B cell (primary cell): ENCODE measurements at regions not wholly inside any gene's neighbourhood (a gene's known extent, or its start where the extent isn't known, plus 50 kb on each side); places are given as distances from the start of the nearest gene placed in this dataset.

Experiments
- ATAC-seq: fragments of 200-7000 bp; cut with Tn5 transposase; one replicate; pipeline ENCODE4 v1.10.0; 2021; ENCODE audit warnings: low read depth, mild to moderate bottlenecking, moderate number of reproducible peaks, moderate library complexity
- CTCF ChIA-PET: fragments of 350-600 bp; sonication (Branson Sonifier 250); formaldehyde crosslinking; loops from one replicate; lab custom pipeline; 2021; ENCODE audit warnings: antibody characterized with exemption, inconsistent platforms; lab: Charles Lee
- POLR2A ChIA-PET: fragments of 350-600 bp; sonication (Branson Sonifier 250); formaldehyde crosslinking; loops from one replicate; lab custom pipeline; 2021; ENCODE audit warnings: antibody characterized with exemption; lab: Charles Lee
- DNase-seq: peaks from one replicate; pipeline ENCODE4 v3.0.0; 2013
- H2AFZ ChIP-seq: 2 replicates; pipeline ENCODE4 v1.6.1; 2012; ENCODE audit warnings: mild to moderate bottlenecking, low read depth, low read length; ENCODE audit not compliant: insufficient read depth, poor library complexity, severe bottlenecking
- H3K27ac ChIP-seq, 2 donors: 1 replicate in 1 of 2; 2 replicates in 1 of 2; pipeline ENCODE4 v1.5.1; 2012 to 2013; ENCODE audit warnings: low read length in 2 of 2, mild to moderate bottlenecking in 2 of 2, moderate library complexity in 1 of 2
- H3K27me3 ChIP-seq, 4 experiments: fragments of 200-600 bp in 1 of 4; sonication (generic) in 1 of 4; replicated peaks in 1 of 4; 1 replicate in 2 of 4; 2 replicates in 2 of 4; pipeline versions ENCODE4 v1.6.1 to v1.7.0; 2013 to 2016; ENCODE audit warnings: low read length in 3 of 4, mild to moderate bottlenecking in 2 of 4, mixed read lengths in 1 of 4, moderate library complexity in 1 of 4; ENCODE audit not compliant: insufficient read depth in 4 of 4, control insufficient read depth in 3 of 4; ENCODE audit errors: control extremely low read depth in 1 of 4
- H3K36me3 ChIP-seq, 2 experiments: replicated peaks in 1 of 2; 1 replicate in 1 of 2; 2 replicates in 1 of 2; pipeline versions ENCODE4 v1.6.1 to v1.7.1; 2013; ENCODE audit warnings: low read length in 1 of 2; ENCODE audit not compliant: insufficient read depth in 2 of 2, control insufficient read depth in 1 of 2; ENCODE audit errors: control extremely low read depth in 1 of 2, extremely low read depth in 1 of 2
- H3K4me1 ChIP-seq, 2 donors: fragments of 200-600 bp in 1 of 2; sonication (generic) in 1 of 2; 1 replicate in 1 of 2; 2 replicates in 1 of 2; pipeline versions ENCODE4 v1.5.1 to v1.6.1; 2013 to 2017; ENCODE audit warnings: low read length in 2 of 2; ENCODE audit not compliant: control insufficient read depth in 2 of 2, insufficient read depth in 2 of 2
- H3K4me2 ChIP-seq: replicated peaks from 2 replicates; pipeline ENCODE3; 2012; ENCODE audit warnings: mild to moderate bottlenecking, low read depth, low read length; ENCODE audit not compliant: poor library complexity, severe bottlenecking
- H3K4me3 ChIP-seq, 5 experiments: fragments of 200-600 bp in 1 of 5; sonication (generic) in 1 of 5; 1 replicate in 3 of 5; 2 replicates in 2 of 5; pipeline versions ENCODE4 v1.5.1 to v1.7.0; 2011 to 2016; ENCODE audit warnings: low read length in 4 of 5, mild to moderate bottlenecking in 4 of 5, low read depth in 2 of 5, control low read depth in 1 of 5, moderate library complexity in 1 of 5; ENCODE audit not compliant: insufficient read depth in 1 of 5; ENCODE audit errors: control extremely low read depth in 1 of 5, extremely low read depth in 1 of 5
- H3K79me2 ChIP-seq: fragments of 200-600 bp; sonication (generic); one replicate; pipeline ENCODE4 v1.6.0; 2016; ENCODE audit warnings: low read length; ENCODE audit not compliant: control insufficient read depth, insufficient read depth
- H3K9ac ChIP-seq: fragments of 200-600 bp; sonication (generic); 2 replicates; pipeline ENCODE4 v1.6.1; 2017; ENCODE audit warnings: mild to moderate bottlenecking, low read length, moderate library complexity
- H3K9me3 ChIP-seq, 3 donors: one replicate each; pipeline versions ENCODE4 v1.6.1 to v1.7.1; 2013; ENCODE audit warnings: low read length in 2 of 3; ENCODE audit not compliant: control insufficient read depth in 2 of 3, insufficient read depth in 1 of 3; ENCODE audit errors: control extremely low read depth in 1 of 3
- H4K20me1 ChIP-seq: 2 replicates; pipeline ENCODE4 v1.6.0; 2012; ENCODE audit warnings: mild to moderate bottlenecking, low read length; ENCODE audit not compliant: insufficient read depth, control insufficient read depth, poor library complexity, severe bottlenecking
- H3K27ac Mint-ChIP-seq: one replicate; pipeline ENCODE4 v1.8.0; 2021; ENCODE audit warnings: mixed read lengths
- H3K27me3 Mint-ChIP-seq: one replicate; pipeline ENCODE4 v1.8.0; 2021; ENCODE audit warnings: mixed read lengths
- H3K4me1 Mint-ChIP-seq: one replicate; pipeline ENCODE4 v1.8.0; 2021; ENCODE audit warnings: mixed read lengths
- H3K4me3 Mint-ChIP-seq: one replicate; pipeline ENCODE4 v1.8.0; 2021; ENCODE audit warnings: mixed read lengths
- H3K9me3 Mint-ChIP-seq: one replicate; pipeline ENCODE4 v1.8.0; 2022; ENCODE audit warnings: mixed read lengths; ENCODE audit not compliant: insufficient read depth
- CTCF ChIP-seq: fragments of 200-600 bp; IDR thresholded peaks from one replicate; pipeline ENCODE4 v1.8.0; 2022; ENCODE audit warnings: antibody characterized with exemption, mild to moderate bottlenecking
- EZH2 ChIP-seq: IDR thresholded peaks from 2 replicates; pipeline ENCODE4 v1.6.1; 2012; ENCODE audit warnings: borderline replicate concordance, low read depth, mild to moderate bottlenecking, moderate library complexity, low read length; ENCODE audit not compliant: insufficient read depth, poor library complexity, severe bottlenecking
- WGBS: methylation state at CpG from one replicate; pipeline ENCODE4 v1.1.5; 2013; ENCODE audit warnings: missing lambda C conversion rate; ENCODE audit not compliant: insufficient coverage; 5-methylcytosine and 5-hydroxymethylcytosine counted together
- intact Hi-C: fragments of 100-400 bp; cut with micrococcal nuclease; formaldehyde crosslinking; loops from one replicate; pipeline ENCODE4 v1.10.0; 2022

GRCh38 chr20:58084966-58085365 is 143.5 kb downstream of the ANKRD60 start:
- WGBS = no CpG with 5 or more reads among the region's 6 CpGs
- Mint-ChIP-seq H3K27ac (no peak overlapping the region), H3K9me3 (no peaks in the 10 kb centered on the region)

GRCh38 chr20:58084566-58084965 is 143.9 kb downstream of the ANKRD60 start:
- no peak overlapping the region for H3K4me2 ChIP-seq
- H3K79me2 ChIP-seq = no peaks in the 10 kb centered on the region
- DNase-seq (no peak), ATAC-seq (no peak)
- no peak overlapping the region for H2AFZ ChIP-seq
- H3K9me3 ChIP-seq = no peaks in the 10 kb centered on the region
- no peaks in the 10 kb centered on the region for H3K27me3 ChIP-seq
- WGBS = 94% methylated on average over 6 of the region's 7 CpGs
- Mint-ChIP-seq H3K27me3 (peaks cover 18% of the 10 kb centered on the region), H3K4me1 (no peaks in the 10 kb centered on the region), H3K9me3 (no peaks in the 10 kb centered on the region), H3K4me3 (no peak overlapping the region), H3K27ac (no peak overlapping the region)
- H3K27ac ChIP-seq = no peak overlapping the region
- H3K36me3 ChIP-seq = no peaks in the 10 kb centered on the region
- intact Hi-C loops = no loop called here
- H3K4me3 ChIP-seq = no peak overlapping the region
- no peak overlapping the region for H3K9ac ChIP-seq
- ChIA-PET POLR2A (no interaction called here), CTCF (interaction anchor here (1.3 kb wide), 1 partner anchor 419 kb away, joined by 3 read pairs; no protein-coding TSS in a partner anchor)
- no peaks in the 10 kb centered on the region for H3K4me1 ChIP-seq
- no peaks in the 10 kb centered on the region for H4K20me1 ChIP-seq
- TF ChIP-seq EZH2 (no peak), CTCF (no peak)

More at GRCh38 chr20:58084966-58085365, 143.5 kb downstream of the ANKRD60 start:
- Histone ChIP-seq H3K9ac (no peak overlapping the region), H3K4me2 (no peak overlapping the region), H3K9me3 (no peaks in the 10 kb centered on the region), H2AFZ (no peak overlapping the region), H3K4me1 (no peaks in the 10 kb centered on the region), H4K20me1 (no peaks in the 10 kb centered on the region), H3K36me3 (no peaks in the 10 kb centered on the region), H3K27ac (no peak overlapping the region), H3K27me3 (no peaks in the 10 kb centered on the region), H3K79me2 (no peaks in the 10 kb centered on the region), H3K4me3 (no peak overlapping the region)
- CTCF ChIA-PET = interaction anchor here (0.8 to 1.3 kb wide), 2 partner anchors 8 to 419 kb away, joined by 3 read pairs; no protein-coding TSS in a partner anchor
- POLR2A ChIA-PET = no interaction called here
- Mint-ChIP-seq H3K4me3 (no peak overlapping the region), H3K4me1 (no peaks in the 10 kb centered on the region), H3K27me3 (peaks cover 17% of the 10 kb centered on the region)
- intact Hi-C loops = no loop called here
- no peak for DNase-seq
- ATAC-seq = no peak
- TF ChIP-seq EZH2 (no peak), CTCF (no peak)
